ENCODE measurements at regions not wholly inside any gene's neighbourhood (a gene's known extent, or its start where the extent isn't known, plus 50 kb on each side); places are given as distances from the start of the nearest gene placed in this dataset.

DNA sequence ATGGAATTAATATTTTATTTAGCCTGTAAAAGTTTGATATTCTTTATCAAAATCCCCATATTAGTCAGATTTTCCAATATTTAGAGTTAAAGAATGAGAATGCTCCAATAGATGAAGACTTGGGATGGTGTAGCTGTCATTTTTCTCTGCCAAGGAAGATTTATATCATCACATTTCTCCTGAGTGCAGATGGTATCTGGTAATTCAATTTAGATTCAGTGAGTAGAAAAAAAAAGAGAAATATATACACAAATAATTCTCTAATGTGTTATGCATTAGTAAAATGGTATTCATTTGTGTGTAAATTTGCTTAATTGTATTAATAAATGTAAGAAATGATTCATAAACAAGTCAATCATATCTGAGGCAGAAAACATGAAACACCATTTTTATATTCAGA lies 1508.7 kb upstream of the PCDH20 start:
- Histone ChIP-seq H3K9me3 (ENCODE audit: control insufficient read depth in 4 of 4, low read length in 3 of 4) (no peaks in the 10 kb centered on the region), H3K27ac (ENCODE audit: low read depth in 1 of 2, low read length in 2 of 2) (no peak overlapping the region), H3K4me3 (ENCODE audit: low read depth in 1 of 3, low read length in 3 of 3) (no peak overlapping the region), H3K9ac (ENCODE audit: low read depth in 1 of 2, low read length in 2 of 2) (no peak overlapping the region), H3K27me3 (ENCODE audit: control insufficient read depth in 4 of 4, insufficient read depth in 4 of 4, low read length in 3 of 4) (no peaks in the 10 kb centered on the region), H3K4me1 (ENCODE audit: control insufficient read depth in 4 of 4, insufficient read depth in 4 of 4, low read length in 3 of 4) (no peaks in the 10 kb centered on the region), H3K36me3 (ENCODE audit: control insufficient read depth in 4 of 4, insufficient read depth in 3 of 4, low read depth in 1 of 4, low read length in 3 of 4) (no peaks in the 10 kb centered on the region)
- TF ChIP-seq REST (IDR thresholded peaks at IDR 0.05) (no peak), EGR1 (IDR thresholded peaks at IDR 0.05; ENCODE audit: low read depth in 2 of 2) (no peak), HNF4G (IDR thresholded peaks at IDR 0.05) (no peak), FOXA1 (IDR thresholded peaks at IDR 0.05) (no peak), RAD21 (IDR thresholded peaks at IDR 0.05) (no peak)
- TF ChIP-seq, protein P1, sequence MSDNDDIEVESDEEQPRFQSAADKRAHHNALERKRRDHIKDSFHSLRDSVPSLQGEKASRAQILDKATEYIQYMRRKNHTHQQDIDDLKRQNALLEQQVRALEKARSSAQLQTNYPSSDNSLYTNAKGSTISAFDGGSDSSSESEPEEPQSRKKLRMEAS (IDR thresholded peaks at IDR 0.05): no peak
- no peak for DNase-seq (ENCODE audit: low spot score)

DNA sequence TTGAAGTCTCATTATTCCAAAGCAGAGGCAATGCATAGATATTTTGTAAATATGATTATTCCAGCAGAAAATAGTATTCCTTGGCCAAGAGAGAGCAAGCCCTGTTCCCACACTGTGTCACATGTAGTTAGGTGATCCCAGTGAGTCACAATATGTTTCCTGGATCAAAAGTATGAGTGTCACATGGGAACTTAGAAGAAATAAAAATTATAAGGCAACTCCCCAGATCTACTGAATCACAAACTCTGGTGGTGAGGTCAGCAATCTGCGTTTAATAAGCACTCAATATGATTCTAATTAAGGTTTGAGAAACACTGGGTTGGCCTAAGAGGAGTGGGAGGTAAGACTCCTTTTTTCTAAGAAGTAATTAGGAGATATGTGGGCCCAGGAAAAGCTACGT lies 1504.5 kb upstream of the PCDH20 start:
- no peak overlapping the region for H3K27ac ChIP-seq (ENCODE audit: low read depth in 1 of 2, low read length in 2 of 2)

DNA sequence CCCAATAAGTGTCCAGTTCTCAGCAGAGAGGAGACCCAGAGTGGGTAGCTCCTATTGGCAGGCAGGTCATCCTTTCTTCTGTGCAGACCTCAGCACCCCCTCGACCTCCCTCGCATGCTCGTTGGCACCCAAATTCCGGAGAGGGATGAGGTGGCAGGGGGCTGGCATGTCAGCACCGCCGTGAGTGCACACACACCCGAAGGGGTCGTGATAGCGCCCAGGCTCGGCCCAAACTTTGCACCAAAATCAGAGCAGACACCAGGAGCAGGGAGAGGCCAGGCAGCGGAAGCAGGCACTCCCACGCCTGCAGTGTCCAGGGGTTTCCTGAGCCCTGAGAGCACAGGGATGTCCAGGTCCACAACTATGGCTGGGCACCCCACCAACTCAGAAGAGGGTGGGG lies 1503.8 kb upstream of the PCDH20 start:
- no peaks in the 10 kb centered on the region for H3K27me3 ChIP-seq (ENCODE audit: control insufficient read depth in 4 of 4, insufficient read depth in 4 of 4, low read length in 3 of 4)
- WGBS: 91% methylated on average over 12 of the region's 12 CpGs
- H3K36me3 ChIP-seq (ENCODE audit: control insufficient read depth in 4 of 4, insufficient read depth in 3 of 4, low read depth in 1 of 4, low read length in 3 of 4): no peaks in the 10 kb centered on the region
- no peaks in the 10 kb centered on the region for H3K9me3 ChIP-seq (ENCODE audit: control insufficient read depth in 4 of 4, low read length in 3 of 4)
- H3K4me3 ChIP-seq (ENCODE audit: low read depth in 1 of 3, low read length in 3 of 3): no peak overlapping the region
- TF ChIP-seq RAD21 (IDR thresholded peaks at IDR 0.05) (no peak), SP1 (IDR thresholded peaks at IDR 0.05) (no peak), GABPA (IDR thresholded peaks at IDR 0.05 in 1 of 2, conservative IDR thresholded peaks at IDR 0.05 in 1 of 2) (no peak), NR2F2 (IDR thresholded peaks at IDR 0.05) (no peak), HNF4G (IDR thresholded peaks at IDR 0.05) (no peak), TAF1 (conservative IDR thresholded peaks at IDR 0.05) (no peak), REST (IDR thresholded peaks at IDR 0.05) (no peak), YY1 (IDR thresholded peaks at IDR 0.05) (no peak), FOXA2 (IDR thresholded peaks at IDR 0.05) (no peak), HNF4A (conservative IDR thresholded peaks at IDR 0.05) (no peak), JUND (IDR thresholded peaks at IDR 0.05) (no peak)
- TF ChIP-seq, protein P1 (IDR thresholded peaks at IDR 0.05): no peak
- no peaks in the 10 kb centered on the region for H3K4me1 ChIP-seq (ENCODE audit: control insufficient read depth in 4 of 4, insufficient read depth in 4 of 4, low read length in 3 of 4)
- no peak overlapping the region for H3K27ac ChIP-seq (ENCODE audit: low read depth in 1 of 2, low read length in 2 of 2)
- no peak overlapping the region for H3K9ac ChIP-seq (ENCODE audit: low read depth in 1 of 2, low read length in 2 of 2)
- DNase-seq (ENCODE audit: low spot score): no peak

More for the DNA sequence above, 1504.5 kb upstream of the PCDH20 start:
- H3K36me3 ChIP-seq (ENCODE audit: control insufficient read depth in 4 of 4, insufficient read depth in 3 of 4, low read depth in 1 of 4, low read length in 3 of 4): no peaks in the 10 kb centered on the region
- no peaks in the 10 kb centered on the region for H3K9me3 ChIP-seq (ENCODE audit: control insufficient read depth in 4 of 4, low read length in 3 of 4)
- H3K4me3 ChIP-seq (ENCODE audit: low read depth in 1 of 3, low read length in 3 of 3): no peak overlapping the region
- TF ChIP-seq FOXA2 (IDR thresholded peaks at IDR 0.05) (no peak), EGR1 (IDR thresholded peaks at IDR 0.05; ENCODE audit: low read depth in 2 of 2) (no peak), HNF4G (IDR thresholded peaks at IDR 0.05) (no peak), ATF3 (IDR thresholded peaks at IDR 0.05) (no peak), JUND (IDR thresholded peaks at IDR 0.05) (no peak)
- TF ChIP-seq, protein P1 (IDR thresholded peaks at IDR 0.05): no peak
- no peaks in the 10 kb centered on the region for H3K4me1 ChIP-seq (ENCODE audit: control insufficient read depth in 4 of 4, insufficient read depth in 4 of 4, low read length in 3 of 4)
- no peak overlapping the region for H3K9ac ChIP-seq (ENCODE audit: low read depth in 1 of 2, low read length in 2 of 2)
- 73% methylated on average over 2 of the region's 2 CpGs for WGBS
- DNase-seq (ENCODE audit: low spot score): no peak
- H3K27me3 ChIP-seq (ENCODE audit: control insufficient read depth in 4 of 4, insufficient read depth in 4 of 4, low read length in 3 of 4): no peaks in the 10 kb centered on the region

All from liver (tissue), 7 donors.